HG02852 (cell line): ENCODE measurements at regions not wholly inside any gene's neighbourhood (a gene's known extent, or its start where the extent isn't known, plus 50 kb on each side); places are given as distances from the start of the nearest gene placed in this dataset.
"Not testable (repeated sequence)": the region's sequence is repeated elsewhere in the genome, so short reads cannot be mapped to it uniquely, and the experiment has no call there.

ENCODE experiments used
- ATAC-seq: cut with Tn5 transposase; IDR thresholded peaks from one replicate; pipeline ENCODE4 v1.9.1; 2021; ENCODE audit warnings: mild to moderate bottlenecking, moderate library complexity; ENCODE audit not compliant: unreplicated experiment

- ATAC-seq = no peak
Observed at GRCh38 chr3:177687291-177687690, 490.0 kb upstream of the TBL1XR1 start.

DNA sequence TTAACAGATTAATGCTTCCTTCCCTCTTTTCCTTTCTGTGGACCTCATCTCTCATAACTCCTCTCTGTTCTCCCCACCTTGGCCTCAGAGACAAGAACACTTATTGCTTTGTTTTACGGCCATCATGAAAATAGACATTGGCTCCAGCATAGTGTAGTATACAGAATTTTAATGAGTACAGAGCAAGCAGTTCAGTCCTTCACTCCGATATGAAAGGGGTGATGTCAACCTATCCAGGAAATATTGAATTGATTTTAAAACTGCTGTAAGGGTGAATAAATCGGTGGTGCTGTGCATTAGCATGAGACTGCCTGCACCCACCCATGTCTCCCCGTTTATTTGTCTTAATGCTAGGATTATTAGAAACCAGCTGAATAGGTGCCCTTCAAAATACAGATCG lies 490.9 kb upstream of the TBL1XR1 start:
- ATAC-seq = no peak

DNA sequence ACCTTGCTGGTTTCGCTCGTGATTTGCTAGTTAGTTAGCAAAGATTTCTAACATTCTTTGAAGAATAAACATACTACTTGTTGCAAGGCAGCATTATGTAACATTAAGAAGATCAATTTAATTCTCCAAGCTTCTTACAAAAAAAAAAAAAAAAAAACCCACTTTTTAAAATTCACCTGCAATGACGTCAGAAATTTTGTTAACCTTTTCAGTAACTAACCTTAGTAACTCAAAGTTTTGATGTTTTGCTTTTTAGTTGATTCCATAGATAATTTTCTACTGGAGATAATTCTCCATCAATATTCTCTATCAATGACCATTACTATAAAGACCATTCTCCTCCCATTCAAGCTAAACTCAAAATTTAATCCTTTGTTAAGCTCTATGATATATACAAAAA lies 491.8 kb upstream of the TBL1XR1 start:
- no peak for ATAC-seq

GRCh38 chr3:177689869-177690268 lies 492.6 kb upstream of the TBL1XR1 start:
- no peak for ATAC-seq

GRCh38 chr3:177690306-177690705 lies 493.0 kb upstream of the TBL1XR1 start:
- no peak for ATAC-seq

- no peak for ATAC-seq
Observed at GRCh38 chr3:177692304-177692975, 495.2 kb upstream of the TBL1XR1 start.

DNA sequence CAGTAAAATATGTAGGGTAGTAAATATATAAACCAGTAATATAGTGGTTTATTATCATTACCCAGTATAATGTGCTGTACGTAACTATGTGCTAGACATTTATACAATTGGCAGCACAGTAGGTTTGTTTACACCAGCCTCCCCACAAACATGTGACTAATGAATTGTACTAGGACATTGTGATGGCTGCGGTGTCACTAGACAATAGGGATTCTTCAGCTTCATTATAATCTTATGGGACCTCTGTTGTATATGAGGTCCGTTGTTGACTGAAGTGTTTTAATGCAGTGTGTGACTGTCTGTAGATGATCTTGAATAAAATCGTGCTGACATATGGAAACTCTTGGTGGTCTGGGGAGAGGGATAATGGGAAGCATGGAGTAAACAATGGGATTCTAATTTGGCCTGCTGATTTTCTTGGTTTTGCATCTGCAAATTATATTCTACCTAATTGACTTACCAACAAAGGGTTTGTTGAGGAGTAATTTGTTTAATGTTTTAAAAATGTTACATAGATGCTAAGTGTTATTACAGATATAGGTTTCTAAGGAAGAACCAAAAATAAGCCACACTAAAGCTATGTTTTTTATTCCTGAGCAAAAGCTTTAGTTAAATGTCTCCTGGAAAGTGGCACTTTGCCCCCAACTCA lies 496.5 kb upstream of the TBL1XR1 start:
- no peak for ATAC-seq

GRCh38 chr3:177694316-177694715 lies 497.0 kb upstream of the TBL1XR1 start:
- no peak for ATAC-seq

DNA sequence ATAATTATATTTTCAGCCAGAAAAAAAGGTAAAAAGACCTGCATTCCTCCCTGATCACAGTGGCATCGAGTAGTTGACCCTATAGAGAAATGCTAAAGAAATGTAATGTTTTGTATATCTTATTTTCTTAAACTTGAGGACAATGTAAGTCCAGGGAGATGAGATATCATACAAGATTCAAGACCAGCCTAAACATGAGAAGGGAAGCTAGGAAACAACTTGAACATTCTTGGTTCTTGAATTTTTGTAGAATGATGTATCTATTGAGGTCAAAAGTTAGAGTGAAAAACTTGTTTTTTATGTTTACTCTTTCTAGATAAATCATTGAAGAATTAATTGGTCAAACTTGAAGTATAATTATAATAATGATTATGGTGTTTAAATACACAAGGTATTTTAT lies 497.7 kb upstream of the TBL1XR1 start:
- ATAC-seq = no peak

GRCh38 chr3:177700117-177700516 lies 502.8 kb upstream of the TBL1XR1 start:
- no peak for ATAC-seq

- ATAC-seq = no peak
Observed at GRCh38 chr3:177703788-177704187, 506.5 kb upstream of the TBL1XR1 start.

DNA sequence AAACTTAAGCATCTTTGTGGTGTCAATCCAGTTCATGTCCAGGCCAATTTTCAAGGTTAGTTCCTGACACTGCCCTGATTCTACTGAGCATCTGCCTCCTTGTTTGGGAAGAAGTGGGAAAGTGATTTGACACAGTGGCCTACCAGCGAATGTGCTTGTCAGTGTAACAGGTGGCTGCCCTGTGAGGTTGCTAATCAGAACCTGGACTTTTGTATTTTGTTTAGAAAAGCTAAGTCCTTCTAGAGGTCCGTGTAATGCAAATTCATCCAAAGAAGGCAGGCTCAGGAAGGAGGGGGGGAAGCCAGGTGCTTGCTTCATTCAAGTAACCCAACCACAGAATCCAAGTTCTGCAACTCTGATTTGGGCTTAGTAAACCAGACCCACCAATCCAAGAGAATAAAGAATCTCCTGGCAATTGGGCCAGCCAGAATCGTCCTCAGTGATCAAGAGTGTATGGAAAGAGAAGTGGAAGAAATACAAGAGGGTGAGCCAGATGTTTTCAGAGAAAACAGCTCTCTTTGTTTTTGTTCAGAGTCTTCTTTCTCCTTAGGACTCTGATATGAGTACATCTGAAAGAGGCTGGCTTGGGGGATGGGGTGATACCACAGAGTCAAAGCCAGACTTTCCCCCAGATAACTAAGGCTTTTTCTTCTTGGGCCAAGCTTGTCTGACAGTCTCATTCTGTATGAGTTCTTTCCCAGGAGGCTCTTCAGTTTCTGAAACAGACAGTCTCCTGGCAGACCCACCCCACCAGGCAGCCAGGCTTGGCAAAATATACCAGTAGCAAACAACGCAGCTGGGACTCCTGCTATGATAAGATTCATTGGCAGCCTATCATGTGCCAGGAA lies 508.9 kb upstream of the TBL1XR1 start:
- no peak for ATAC-seq

DNA sequence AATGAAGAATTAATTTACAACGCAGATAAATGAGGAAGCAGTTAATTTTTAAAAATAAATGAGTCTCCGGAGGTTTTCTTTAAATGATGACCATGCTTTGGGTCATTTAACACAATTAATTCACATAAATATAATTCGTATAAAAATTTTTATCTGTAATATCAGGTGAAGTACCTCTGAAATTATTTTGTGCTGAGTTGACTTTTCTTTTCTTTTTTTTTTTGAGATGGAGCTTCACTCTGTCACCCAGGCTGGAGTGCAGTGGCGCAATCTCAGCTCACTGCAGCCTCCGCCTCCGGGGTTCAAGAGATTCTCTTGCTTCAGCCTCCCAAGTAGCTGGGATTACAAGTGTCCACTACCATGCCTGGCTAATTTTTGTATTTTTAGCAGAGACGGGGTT lies 512.2 kb upstream of the TBL1XR1 start:
- not testable (repeated sequence) for ATAC-seq

GRCh38 chr3:177710506-177710905 lies 513.2 kb upstream of the TBL1XR1 start:
- ATAC-seq = no peak

- no peak for ATAC-seq
Observed at GRCh38 chr3:177711637-177712036, 514.4 kb upstream of the TBL1XR1 start.

- ATAC-seq = no peak
Observed at GRCh38 chr3:177713928-177714900, 516.9 kb upstream of the TBL1XR1 start.

- ATAC-seq = no peak
Observed at GRCh38 chr3:177714945-177715344, 517.7 kb upstream of the TBL1XR1 start.

GRCh38 chr3:177715980-177716379 lies 518.7 kb upstream of the TBL1XR1 start:
- ATAC-seq = no peak

DNA sequence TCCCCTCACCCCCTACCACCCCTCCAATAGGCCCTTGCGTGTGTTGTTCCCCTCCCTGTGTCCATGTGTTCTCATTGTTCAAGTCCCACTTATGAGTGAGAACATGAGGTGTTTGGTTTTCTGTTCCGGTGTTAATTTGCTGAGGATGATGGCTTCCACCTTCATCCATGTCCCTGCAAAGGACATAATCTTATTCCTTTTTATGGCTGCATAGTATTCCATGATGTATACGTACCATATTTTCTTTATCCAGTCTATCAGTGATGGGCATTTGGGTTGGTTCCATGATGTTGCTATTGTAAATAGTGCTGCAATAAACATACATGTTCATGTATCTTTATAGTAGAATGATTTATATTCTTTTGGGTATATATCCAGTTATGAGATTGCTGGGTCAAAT lies 523.6 kb upstream of the TBL1XR1 start:
- not testable (repeated sequence) for ATAC-seq

DNA sequence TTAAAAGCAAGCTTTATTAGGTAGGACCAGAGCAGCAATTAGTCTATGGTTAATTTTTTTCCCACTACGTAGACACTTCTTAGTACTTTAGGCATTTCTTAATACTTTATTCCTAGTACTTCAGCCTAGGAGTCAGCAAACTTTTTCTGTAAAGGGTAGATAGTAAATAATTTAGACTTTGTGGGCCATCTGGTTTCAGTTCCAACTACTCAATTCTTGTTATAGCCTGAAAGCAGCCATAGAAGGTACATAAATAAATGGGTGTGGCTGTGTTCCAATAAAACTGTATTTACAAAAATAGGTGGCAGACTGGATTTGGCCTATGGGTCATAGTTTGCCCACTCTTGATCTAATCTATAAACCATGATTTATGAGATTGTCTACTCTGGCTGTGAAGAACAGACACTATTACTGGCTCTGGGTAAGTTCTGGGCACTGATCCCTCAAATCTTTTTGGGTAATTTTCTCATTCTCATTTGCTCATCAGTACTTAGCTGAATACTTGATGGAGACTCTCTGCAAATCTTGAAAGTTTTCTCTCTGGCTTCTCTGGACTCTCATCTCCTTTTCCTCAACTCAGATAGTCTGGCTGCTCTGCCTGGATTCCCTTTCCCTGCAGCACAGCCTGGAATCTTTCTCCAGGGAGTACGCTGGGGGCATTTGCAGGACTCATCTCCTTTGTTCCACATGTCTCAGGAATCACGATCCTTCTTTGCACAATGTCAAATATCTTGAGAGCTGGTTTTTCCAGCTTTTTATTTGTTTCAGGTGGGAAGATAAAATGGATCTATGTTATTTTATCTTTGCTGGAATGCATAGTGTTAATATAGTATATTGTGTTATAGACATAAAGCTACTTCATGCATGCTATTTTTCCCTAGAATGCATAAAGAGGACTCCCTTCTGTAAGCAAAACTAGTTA lies 524.8 kb upstream of the TBL1XR1 start:
- no peak for ATAC-seq
